ENCODE measurements at regions not wholly inside any gene's neighbourhood (a gene's known extent, or its start where the extent isn't known, plus 50 kb on each side); places are given as distances from the start of the nearest gene placed in this dataset.
"Not testable (repeated sequence)": the region's sequence is repeated elsewhere in the genome, so short reads cannot be mapped to it uniquely, and the experiment has no call there.

DNA sequence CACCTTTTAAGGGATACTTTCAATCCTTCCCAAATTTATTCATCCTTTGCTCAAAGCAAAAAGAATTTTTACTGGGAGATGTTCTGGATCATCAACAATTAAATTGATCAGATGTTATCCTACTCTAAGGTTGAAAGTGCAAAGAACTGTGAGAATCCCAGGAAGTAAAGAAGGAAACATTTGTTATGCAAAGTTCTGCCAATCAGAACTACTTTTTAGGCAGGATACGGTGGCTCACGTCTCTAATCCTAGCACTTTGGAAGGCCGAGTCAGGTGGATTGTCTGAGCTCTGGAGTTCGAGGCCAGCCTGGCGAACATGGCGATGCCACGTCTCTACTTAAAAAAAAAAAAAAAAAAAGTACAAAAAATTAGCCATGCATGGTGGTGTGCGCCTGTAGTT is 882.3 kb downstream of the DIAPH3 start:
- ChIA-PET POLR2A (ENCODE audit: unreplicated experiment) (no interaction called here), CTCF (no interaction called here)
- Histone ChIP-seq H3K4me1 (ENCODE audit: insufficient read depth, low read length) (no peaks in the 10 kb centered on the region), H3K79me2 (ENCODE audit: low read length) (no peaks in the 10 kb centered on the region), H3K4me2 (ENCODE audit: low read length) (no peak overlapping the region), H3K27ac (ENCODE audit: low read length) (no peak overlapping the region), H2AFZ (ENCODE audit: low read length) (no peak overlapping the region), H3K27me3 (ENCODE audit: low read length) (peaks cover 25% of the 10 kb centered on the region), H3K9me2 (replicated peaks; ENCODE audit: low read length) (no peaks in the 10 kb centered on the region), H3K9ac (ENCODE audit: low read length) (no peak overlapping the region), H3F3A (ENCODE audit: low read length, unreplicated experiment) (no peaks in the 10 kb centered on the region), H4K20me1 (ENCODE audit: low read length) (no peaks in the 10 kb centered on the region), H3K4me3 (ENCODE audit: low read length) (no peak overlapping the region), H3K9me3 (ENCODE audit: low read length) (no peaks in the 10 kb centered on the region), H3K36me3 (ENCODE audit: low read depth, low read length) (no peaks in the 10 kb centered on the region)
- ATAC-seq (no peak), DNase-seq (no peak)
- TF ChIP-seq, protein P1, sequence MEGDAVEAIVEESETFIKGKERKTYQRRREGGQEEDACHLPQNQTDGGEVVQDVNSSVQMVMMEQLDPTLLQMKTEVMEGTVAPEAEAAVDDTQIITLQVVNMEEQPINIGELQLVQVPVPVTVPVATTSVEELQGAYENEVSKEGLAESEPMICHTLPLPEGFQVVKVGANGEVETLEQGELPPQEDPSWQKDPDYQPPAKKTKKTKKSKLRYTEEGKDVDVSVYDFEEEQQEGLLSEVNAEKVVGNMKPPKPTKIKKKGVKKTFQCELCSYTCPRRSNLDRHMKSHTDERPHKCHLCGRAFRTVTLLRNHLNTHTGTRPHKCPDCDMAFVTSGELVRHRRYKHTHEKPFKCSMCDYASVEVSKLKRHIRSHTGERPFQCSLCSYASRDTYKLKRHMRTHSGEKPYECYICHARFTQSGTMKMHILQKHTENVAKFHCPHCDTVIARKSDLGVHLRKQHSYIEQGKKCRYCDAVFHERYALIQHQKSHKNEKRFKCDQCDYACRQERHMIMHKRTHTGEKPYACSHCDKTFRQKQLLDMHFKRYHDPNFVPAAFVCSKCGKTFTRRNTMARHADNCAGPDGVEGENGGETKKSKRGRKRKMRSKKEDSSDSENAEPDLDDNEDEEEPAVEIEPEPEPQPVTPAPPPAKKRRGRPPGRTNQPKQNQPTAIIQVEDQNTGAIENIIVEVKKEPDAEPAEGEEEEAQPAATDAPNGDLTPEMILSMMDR (conservative IDR thresholded peaks at IDR 0.05; ENCODE audit: low read depth, low read length), result no peak
- no peak for TF ChIP-seq EZH2 (IDR thresholded peaks at IDR 0.05; ENCODE audit: low read length, unreplicated experiment)
- TF ChIP-seq EZH2phosphoT487 (IDR thresholded peaks at IDR 0.05; ENCODE audit: borderline replicate concordance, low read length), result no peak
- BruUV-seq (replicated peaks), result no TSS peak
- intact Hi-C loops (cut with micrococcal nuclease), result no loop called here

GRCh38 chr13:59292240-59292639 is 871.5 kb downstream of the DIAPH3 start:
- POLR2A ChIA-PET (ENCODE audit: unreplicated experiment); H3K9me3 ChIP-seq (ENCODE audit: low read length); DNase-seq; H3F3A ChIP-seq (ENCODE audit: low read length, unreplicated experiment); CTCF ChIA-PET; H3K4me2 ChIP-seq (ENCODE audit: low read length); H3K27me3 ChIP-seq (ENCODE audit: low read length); H3K36me3 ChIP-seq (ENCODE audit: low read depth, low read length); H3K9ac ChIP-seq (ENCODE audit: low read length); H2AFZ ChIP-seq (ENCODE audit: low read length); ATAC-seq; H3K4me3 ChIP-seq (ENCODE audit: low read length); H3K27ac ChIP-seq (ENCODE audit: low read length); intact Hi-C loops (cut with micrococcal nuclease); H4K20me1 ChIP-seq (ENCODE audit: low read length); H3K4me1 ChIP-seq (ENCODE audit: insufficient read depth, low read length); H3K9me2 ChIP-seq (replicated peaks; ENCODE audit: low read length); H3K79me2 ChIP-seq (ENCODE audit: low read length); BruUV-seq (replicated peaks): not testable (repeated sequence)

GRCh38 chr13:59299584-59299983 is 864.1 kb downstream of the DIAPH3 start:
- Histone ChIP-seq H2AFZ (ENCODE audit: low read length) (no peak overlapping the region), H3K27me3 (ENCODE audit: low read length) (no peaks in the 10 kb centered on the region), H3F3A (ENCODE audit: low read length, unreplicated experiment) (no peaks in the 10 kb centered on the region), H3K79me2 (ENCODE audit: low read length) (no peaks in the 10 kb centered on the region), H3K9me2 (replicated peaks; ENCODE audit: low read length) (no peaks in the 10 kb centered on the region), H4K20me1 (ENCODE audit: low read length) (no peaks in the 10 kb centered on the region), H3K9me3 (ENCODE audit: low read length) (no peaks in the 10 kb centered on the region), H3K4me3 (ENCODE audit: low read length) (no peak overlapping the region), H3K9ac (ENCODE audit: low read length) (no peak overlapping the region), H3K36me3 (ENCODE audit: low read depth, low read length) (no peaks in the 10 kb centered on the region), H3K4me2 (ENCODE audit: low read length) (no peak overlapping the region), H3K27ac (ENCODE audit: low read length) (no peak overlapping the region), H3K4me1 (ENCODE audit: insufficient read depth, low read length) (no peaks in the 10 kb centered on the region)
- DNase-seq (no peak), ATAC-seq (no peak)
- TF ChIP-seq EZH2phosphoT487 (IDR thresholded peaks at IDR 0.05; ENCODE audit: borderline replicate concordance, low read length) (no peak), EZH2 (IDR thresholded peaks at IDR 0.05; ENCODE audit: low read length, unreplicated experiment) (no peak)
- TF ChIP-seq, protein P1 (conservative IDR thresholded peaks at IDR 0.05; ENCODE audit: low read depth, low read length), result no peak
- ChIA-PET POLR2A (ENCODE audit: unreplicated experiment) (no interaction called here), CTCF (no interaction called here)
- BruUV-seq (replicated peaks), result no TSS peak
- intact Hi-C loops (cut with micrococcal nuclease), result no loop called here
